GM21529 (cell line): ENCODE measurements at regions not wholly inside any gene's neighbourhood (a gene's known extent, or its start where the extent isn't known, plus 50 kb on each side); places are given as distances from the start of the nearest gene placed in this dataset.

ENCODE experiments used
- ATAC-seq: cut with Tn5 transposase; IDR thresholded peaks from one replicate; pipeline ENCODE4 v1.9.1; 2021; ENCODE audit not compliant: unreplicated experiment

- ATAC-seq: no peak
Observed at GRCh38 chr2:129721846-129722245, 257.6 kb upstream of the RAB6C start.

GRCh38 chr2:129722306-129723019 is 257.0 kb upstream of the RAB6C start:
- no peak for ATAC-seq

GRCh38 chr2:129723277-129724020 is 256.0 kb upstream of the RAB6C start:
- ATAC-seq: no peak

GRCh38 chr2:129724021-129724757 is 255.3 kb upstream of the RAB6C start:
- ATAC-seq: no peak

GRCh38 chr2:129726216-129726615 is 253.2 kb upstream of the RAB6C start:
- ATAC-seq: no peak

GRCh38 chr2:129727286-129727685 is 252.2 kb upstream of the RAB6C start:
- ATAC-seq: no peak

- no peak for ATAC-seq
Observed at GRCh38 chr2:129728035-129728972, 251.2 kb upstream of the RAB6C start.

- ATAC-seq: no peak
Observed at GRCh38 chr2:129729011-129729410, 250.5 kb upstream of the RAB6C start.

GRCh38 chr2:129729646-129730045 is 249.8 kb upstream of the RAB6C start:
- ATAC-seq: no peak

- no peak for ATAC-seq
Observed at GRCh38 chr2:129730979-129731378, 248.5 kb upstream of the RAB6C start.

GRCh38 chr2:129731907-129732629 is 247.4 kb upstream of the RAB6C start:
- ATAC-seq: no peak

GRCh38 chr2:129732630-129733026 is 246.8 kb upstream of the RAB6C start:
- ATAC-seq: no peak

- no peak for ATAC-seq
Observed at GRCh38 chr2:129733041-129733440, 246.4 kb upstream of the RAB6C start.

- ATAC-seq: no peak
Observed at GRCh38 chr2:129733579-129733978, 245.9 kb upstream of the RAB6C start.

GRCh38 chr2:129734343-129735034 is 245.0 kb upstream of the RAB6C start:
- no peak for ATAC-seq

- no peak for ATAC-seq
Observed at GRCh38 chr2:129735576-129735975, 243.9 kb upstream of the RAB6C start.

GRCh38 chr2:129737660-129738527 is 241.6 kb upstream of the RAB6C start:
- ATAC-seq: no peak

- no peak for ATAC-seq
Observed at GRCh38 chr2:129738799-129739198, 240.7 kb upstream of the RAB6C start.

- no peak for ATAC-seq
Observed at GRCh38 chr2:129740504-129740903, 239.0 kb upstream of the RAB6C start.
